ENCODE measurements at regions not wholly inside any gene's neighbourhood (a gene's known extent, or its start where the extent isn't known, plus 50 kb on each side); places are given as distances from the start of the nearest gene placed in this dataset.
"Not testable (repeated sequence)": the region's sequence is repeated elsewhere in the genome, so short reads cannot be mapped to it uniquely, and the experiment has no call there.

GRCh38 chr6:27825848-27826611, 86.2 kb downstream of the OR2B2 start:
- not testable (repeated sequence) for H4K20me1 ChIP-seq (ENCODE audit: insufficient read depth, low read length); H2AFZ ChIP-seq (ENCODE audit: low read length); H3K9me3 ChIP-seq (replicated peaks; ENCODE audit: insufficient read depth, low read length); H3K4me2 ChIP-seq (ENCODE audit: low read depth, low read length); DNase-seq; H3K4me3 ChIP-seq (ENCODE audit: low read length); H3K27me3 ChIP-seq (replicated peaks; ENCODE audit: insufficient read depth, low read length); H3K9ac ChIP-seq (ENCODE audit: low read length); H3K79me2 ChIP-seq (ENCODE audit: low read length); H3K27ac ChIP-seq (ENCODE audit: low read length); H3K9me2 ChIP-seq (replicated peaks; ENCODE audit: insufficient read depth, low read length); H3K36me3 ChIP-seq (replicated peaks; ENCODE audit: insufficient read depth, low read length)
- peaks cover 35% of the 10 kb centered on the region for H3F3A ChIP-seq (ENCODE audit: insufficient read depth, low read length)
- H3K4me1 ChIP-seq (ENCODE audit: low read length): peaks cover 12% of the 10 kb centered on the region; the same call in 1 of the 2 replicates

GRCh38 chr6:27825025-27825793, 87.0 kb downstream of the OR2B2 start:
- TF ChIP-seq EZH2 (optimal IDR thresholded peaks at IDR 0.05; ENCODE audit: low read depth, low read length) (no peak), CTCF (IDR thresholded peaks at IDR 0.05; ENCODE audit: low read length) (no peak), EZH2phosphoT487 (IDR thresholded peaks at IDR 0.05; ENCODE audit: low read length) (no peak)
- H3K4me1 ChIP-seq (ENCODE audit: low read length): 0 out of 2 replicates have a peak, but pooled peaks cover 6% of the 10 kb centered on the region
- peak overlapping the region; percentile 98 for H3K27ac ChIP-seq (ENCODE audit: low read length)
- H3K4me2 ChIP-seq (ENCODE audit: low read depth, low read length): peak overlapping the region; percentile 97
- no peaks in the 10 kb centered on the region for H3K79me2 ChIP-seq (ENCODE audit: low read length)
- no peak overlapping the region for H2AFZ ChIP-seq (ENCODE audit: low read length)
- H3K27me3 ChIP-seq (replicated peaks; ENCODE audit: insufficient read depth, low read length): no peaks in the 10 kb centered on the region
- H3K9ac ChIP-seq (ENCODE audit: low read length): peak overlapping the region; percentile 87
- no peaks in the 10 kb centered on the region for H3K36me3 ChIP-seq (replicated peaks; ENCODE audit: insufficient read depth, low read length)
- peaks cover 26% of the 10 kb centered on the region for H3F3A ChIP-seq (ENCODE audit: insufficient read depth, low read length)
- no peaks in the 10 kb centered on the region for H4K20me1 ChIP-seq (ENCODE audit: insufficient read depth, low read length)
- DNase-seq: peak; percentile 22
- no peaks in the 10 kb centered on the region for H3K9me3 ChIP-seq (replicated peaks; ENCODE audit: insufficient read depth, low read length)
- H3K4me3 ChIP-seq (ENCODE audit: low read length): peak overlapping the region; percentile 79
- H3K9me2 ChIP-seq (replicated peaks; ENCODE audit: insufficient read depth, low read length): no peaks in the 10 kb centered on the region

DNA sequence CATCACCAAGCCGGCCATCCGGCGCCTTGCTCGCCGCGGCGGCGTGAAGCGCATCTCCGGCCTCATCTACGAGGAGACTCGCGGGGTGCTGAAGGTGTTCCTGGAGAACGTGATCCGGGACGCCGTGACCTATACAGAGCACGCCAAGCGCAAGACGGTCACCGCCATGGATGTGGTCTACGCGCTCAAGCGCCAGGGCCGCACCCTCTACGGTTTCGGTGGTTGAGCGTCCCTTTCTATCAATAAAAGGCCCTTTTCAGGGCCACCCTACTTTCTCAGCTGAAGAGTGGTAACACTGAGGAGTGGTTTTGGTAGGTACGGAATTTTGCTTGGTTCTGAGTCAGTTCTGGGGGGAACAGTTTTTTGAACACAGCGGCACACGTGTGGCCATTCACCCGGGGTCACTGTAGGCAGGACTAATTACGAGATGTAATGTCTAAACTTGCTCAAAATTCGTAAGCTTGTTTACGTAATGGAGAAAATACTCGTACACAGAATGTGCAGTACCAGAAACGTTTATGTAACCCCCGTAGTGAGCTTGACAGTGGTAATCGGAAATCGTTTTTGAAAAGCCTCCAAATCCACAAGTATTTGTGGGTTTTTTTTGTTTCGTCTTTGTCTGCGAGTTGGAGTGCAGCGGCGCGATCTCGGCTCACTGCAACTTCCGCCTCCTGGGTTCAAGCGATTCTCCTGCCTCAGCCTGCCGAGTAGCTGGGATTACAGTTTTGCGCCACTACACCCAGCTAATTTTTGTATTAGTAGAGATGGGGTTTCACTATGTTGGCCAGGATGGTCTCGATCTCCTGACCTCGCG, 87.8 kb downstream of the OR2B2 start:
- H4K20me1 ChIP-seq (ENCODE audit: insufficient read depth, low read length); H3K36me3 ChIP-seq (replicated peaks; ENCODE audit: insufficient read depth, low read length); H3K9me2 ChIP-seq (replicated peaks; ENCODE audit: insufficient read depth, low read length); H3K4me1 ChIP-seq (ENCODE audit: low read length); H3K9me3 ChIP-seq (replicated peaks; ENCODE audit: insufficient read depth, low read length); H3K27me3 ChIP-seq (replicated peaks; ENCODE audit: insufficient read depth, low read length); H3K79me2 ChIP-seq (ENCODE audit: low read length): not testable (repeated sequence)
- DNase-seq: peak; percentile 78
- H2AFZ ChIP-seq (ENCODE audit: low read length): peak overlapping the region; percentile 23; the same call in 1 of the 2 replicates
- peak overlapping the region; percentile 87 for H3K9ac ChIP-seq (ENCODE audit: low read length)
- peak overlapping the region; percentile 97 for H3K4me2 ChIP-seq (ENCODE audit: low read depth, low read length)
- H3F3A ChIP-seq (ENCODE audit: insufficient read depth, low read length): peaks cover 18% of the 10 kb centered on the region
- H3K27ac ChIP-seq (ENCODE audit: low read length): peak overlapping the region; percentile 98
- H3K4me3 ChIP-seq (ENCODE audit: low read length): peak overlapping the region; percentile 79

- peak; percentile 45 for DNase-seq
These were observed 88.4 kb downstream of the OR2B2 start for GRCh38 chr6:27823714-27824210.

More at GRCh38 chr6:27823714-27824210, 88.4 kb downstream of the OR2B2 start:
- Histone ChIP-seq H3K9ac (ENCODE audit: low read length) (peak overlapping the region; percentile 46; the same call in 1 of the 2 replicates), H3K27ac (ENCODE audit: low read length) (peak overlapping the region; percentile 77; the same call in 1 of the 2 replicates), H3K4me2 (ENCODE audit: low read depth, low read length) (peak overlapping the region; percentile 70; the same call in 1 of the 2 replicates), H3K4me3 (ENCODE audit: low read length) (peak overlapping the region; percentile 41; the same call in 1 of the 2 replicates), H3F3A (ENCODE audit: insufficient read depth, low read length) (peaks cover 12% of the 10 kb centered on the region)
- H4K20me1 ChIP-seq (ENCODE audit: insufficient read depth, low read length); H3K79me2 ChIP-seq (ENCODE audit: low read length); H3K27me3 ChIP-seq (replicated peaks; ENCODE audit: insufficient read depth, low read length); H3K4me1 ChIP-seq (ENCODE audit: low read length); H2AFZ ChIP-seq (ENCODE audit: low read length); H3K36me3 ChIP-seq (replicated peaks; ENCODE audit: insufficient read depth, low read length); H3K9me2 ChIP-seq (replicated peaks; ENCODE audit: insufficient read depth, low read length); H3K9me3 ChIP-seq (replicated peaks; ENCODE audit: insufficient read depth, low read length): not testable (repeated sequence)
